ENCODE measurements at regions not wholly inside any gene's neighbourhood (a gene's known extent, or its start where the extent isn't known, plus 50 kb on each side); places are given as distances from the start of the nearest gene placed in this dataset.
A peak's percentile ranks its signal among the peaks of the same experiment; 100 is the strongest.

DNA sequence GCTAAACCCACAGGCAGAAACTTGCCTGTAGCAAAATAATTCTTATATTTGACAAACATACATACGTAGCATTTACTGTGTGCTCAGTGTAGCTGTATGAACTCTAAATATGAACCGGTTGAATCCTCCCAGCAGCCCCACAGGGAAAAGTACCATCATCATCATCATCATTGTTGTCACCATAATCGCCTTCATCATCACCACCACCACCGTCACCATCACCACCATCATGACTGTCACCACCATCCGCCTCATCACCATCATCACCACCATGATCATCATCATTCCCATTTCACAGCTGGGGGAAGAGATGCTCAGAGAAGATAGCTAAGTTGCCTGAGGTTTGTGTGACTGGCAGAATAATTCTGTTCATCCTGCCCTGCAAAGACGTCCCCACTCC is 81.7 kb downstream of the IRF8 start:
- Mint-ChIP-seq H3K4me3 (no peak overlapping the region), H3K36me3 (no peaks in the 10 kb centered on the region), H3K4me1 (peaks cover 37% of the 10 kb centered on the region), H3K9me3 (no peaks in the 10 kb centered on the region), H3K27me3 (ENCODE audit: insufficient read depth, low read depth) (peaks cover 23% of the 10 kb centered on the region), H3K27ac (no peak overlapping the region)
- H3K27ac ChIP-seq: no peak overlapping the region
- H3K79me2 ChIP-seq (ENCODE audit: low read depth): no peaks in the 10 kb centered on the region
- H2AFZ ChIP-seq (replicated peaks): no peak overlapping the region
- H3K4me1 ChIP-seq: no peaks in the 10 kb centered on the region
- no peaks in the 10 kb centered on the region for H4K20me1 ChIP-seq (ENCODE audit: low read depth)
- H3K4me3 ChIP-seq: no peak overlapping the region
- H3K36me3 ChIP-seq: no peaks in the 10 kb centered on the region
- DNase-seq (ENCODE audit: low spot score): no peak
- no peaks in the 10 kb centered on the region for H3F3A ChIP-seq (ENCODE audit: low read depth)
- no peak overlapping the region for H3K9ac ChIP-seq
- H3K9me3 ChIP-seq (ENCODE audit: low read depth): no peaks in the 10 kb centered on the region
- no peaks in the 10 kb centered on the region for H3K27me3 ChIP-seq
- no peak for TF ChIP-seq EZH2 (IDR thresholded peaks at IDR 0.05)
- TF ChIP-seq EZH2phosphoT487 (IDR thresholded peaks at IDR 0.05): no peak
- TF ChIP-seq, protein P1, sequence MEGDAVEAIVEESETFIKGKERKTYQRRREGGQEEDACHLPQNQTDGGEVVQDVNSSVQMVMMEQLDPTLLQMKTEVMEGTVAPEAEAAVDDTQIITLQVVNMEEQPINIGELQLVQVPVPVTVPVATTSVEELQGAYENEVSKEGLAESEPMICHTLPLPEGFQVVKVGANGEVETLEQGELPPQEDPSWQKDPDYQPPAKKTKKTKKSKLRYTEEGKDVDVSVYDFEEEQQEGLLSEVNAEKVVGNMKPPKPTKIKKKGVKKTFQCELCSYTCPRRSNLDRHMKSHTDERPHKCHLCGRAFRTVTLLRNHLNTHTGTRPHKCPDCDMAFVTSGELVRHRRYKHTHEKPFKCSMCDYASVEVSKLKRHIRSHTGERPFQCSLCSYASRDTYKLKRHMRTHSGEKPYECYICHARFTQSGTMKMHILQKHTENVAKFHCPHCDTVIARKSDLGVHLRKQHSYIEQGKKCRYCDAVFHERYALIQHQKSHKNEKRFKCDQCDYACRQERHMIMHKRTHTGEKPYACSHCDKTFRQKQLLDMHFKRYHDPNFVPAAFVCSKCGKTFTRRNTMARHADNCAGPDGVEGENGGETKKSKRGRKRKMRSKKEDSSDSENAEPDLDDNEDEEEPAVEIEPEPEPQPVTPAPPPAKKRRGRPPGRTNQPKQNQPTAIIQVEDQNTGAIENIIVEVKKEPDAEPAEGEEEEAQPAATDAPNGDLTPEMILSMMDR (IDR thresholded peaks at IDR 0.05): no peak
- no peak overlapping the region for H3K4me2 ChIP-seq

DNA sequence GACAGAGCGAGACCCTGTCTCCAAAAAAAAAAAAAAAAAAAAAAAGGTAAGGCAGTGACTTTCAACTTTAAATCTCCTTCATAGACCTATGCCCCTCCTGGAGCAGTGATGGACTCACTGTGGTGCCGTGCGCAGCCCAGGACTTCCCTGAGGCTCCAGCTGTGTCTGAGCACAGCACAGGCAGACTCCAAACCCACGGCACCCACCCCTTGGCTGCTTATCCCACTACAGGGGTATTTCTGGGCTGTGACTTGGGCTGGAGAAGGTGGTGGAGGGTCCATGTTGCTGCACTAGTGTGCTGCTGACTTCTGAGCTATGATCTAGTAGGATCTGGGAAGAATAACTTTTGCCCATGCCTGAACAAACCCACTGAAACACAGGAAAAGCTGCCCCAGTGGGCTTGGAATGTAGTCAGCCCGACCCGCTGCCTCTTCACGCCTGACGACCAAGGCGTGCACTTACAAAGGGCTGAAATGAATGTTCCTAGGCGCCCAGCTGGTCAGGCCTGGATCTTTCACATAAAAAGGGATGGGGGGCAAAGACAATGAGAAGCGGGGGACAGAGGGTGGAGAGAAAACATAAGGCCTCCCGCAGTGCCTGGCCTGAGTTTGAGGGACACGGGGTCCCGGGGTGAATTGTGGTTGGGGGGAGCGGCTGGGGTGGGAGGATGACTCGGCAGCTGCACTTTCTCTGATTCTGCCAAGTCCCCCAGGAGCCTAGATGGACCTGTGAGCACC is 83.0 kb downstream of the IRF8 start:
- H3K36me3 Mint-ChIP-seq: no peaks in the 10 kb centered on the region
- no peaks in the 10 kb centered on the region for H3K79me2 ChIP-seq (ENCODE audit: low read depth)
- TF ChIP-seq EZH2phosphoT487 (IDR thresholded peaks at IDR 0.05): no peak
- TF ChIP-seq, protein P1 (IDR thresholded peaks at IDR 0.05): no peak
- TF ChIP-seq EZH2 (IDR thresholded peaks at IDR 0.05): no peak
- no peaks in the 10 kb centered on the region for H3K27me3 ChIP-seq
- H3K36me3 ChIP-seq: no peaks in the 10 kb centered on the region
- H3F3A ChIP-seq (ENCODE audit: low read depth): no peaks in the 10 kb centered on the region
- DNase-seq (ENCODE audit: low spot score): peak; percentile 34
- H3K27ac Mint-ChIP-seq: peak overlapping the region; percentile 90
- no peak overlapping the region for H3K4me2 ChIP-seq
- H3K9me3 ChIP-seq (ENCODE audit: low read depth): no peaks in the 10 kb centered on the region
- H3K9me3 Mint-ChIP-seq: no peaks in the 10 kb centered on the region
- no peak overlapping the region for H3K4me3 ChIP-seq
- no peak overlapping the region for H3K4me3 Mint-ChIP-seq
- H3K27me3 Mint-ChIP-seq (ENCODE audit: insufficient read depth, low read depth): peaks cover 21% of the 10 kb centered on the region
- H3K9ac ChIP-seq: no peak overlapping the region
- no peaks in the 10 kb centered on the region for H3K4me1 ChIP-seq
- no peak overlapping the region for H2AFZ ChIP-seq (replicated peaks)
- peaks cover 40% of the 10 kb centered on the region for H3K4me1 Mint-ChIP-seq
- H3K27ac ChIP-seq: no peak overlapping the region
- H4K20me1 ChIP-seq (ENCODE audit: low read depth): no peaks in the 10 kb centered on the region

DNA sequence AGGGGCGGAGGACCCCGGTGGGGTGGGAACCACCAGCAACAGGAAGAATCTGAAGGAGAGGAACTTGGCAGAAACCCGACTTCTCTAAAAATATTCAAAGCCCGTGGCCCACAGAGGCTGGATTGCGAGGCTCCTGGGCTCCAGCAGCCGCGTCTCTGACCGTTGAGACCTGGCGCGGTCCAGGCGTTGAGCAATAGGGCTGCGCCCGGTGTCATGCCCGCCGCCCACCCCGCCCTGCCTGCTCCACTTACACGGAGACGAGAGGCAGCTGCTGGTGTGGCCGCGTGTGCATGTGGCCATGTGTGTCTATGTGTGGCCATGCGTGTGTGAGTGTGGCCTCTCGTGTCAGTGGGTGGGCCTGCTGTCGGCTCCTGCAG is 83.6 kb downstream of the IRF8 start:
- Mint-ChIP-seq H3K27me3 (ENCODE audit: insufficient read depth, low read depth) (peaks cover 17% of the 10 kb centered on the region), H3K27ac (no peak overlapping the region), H3K4me3 (no peak overlapping the region), H3K4me1 (peaks cover 40% of the 10 kb centered on the region), H3K9me3 (no peaks in the 10 kb centered on the region), H3K36me3 (no peaks in the 10 kb centered on the region)
- H3K4me2 ChIP-seq: no peak overlapping the region
- no peaks in the 10 kb centered on the region for H3K9me3 ChIP-seq (ENCODE audit: low read depth)
- H4K20me1 ChIP-seq (ENCODE audit: low read depth): no peaks in the 10 kb centered on the region
- no peaks in the 10 kb centered on the region for H3K27me3 ChIP-seq
- H3K4me1 ChIP-seq: no peaks in the 10 kb centered on the region
- H3K36me3 ChIP-seq: no peaks in the 10 kb centered on the region
- no peaks in the 10 kb centered on the region for H3F3A ChIP-seq (ENCODE audit: low read depth)
- no peak overlapping the region for H3K9ac ChIP-seq
- H3K4me3 ChIP-seq: no peak overlapping the region
- no peak for DNase-seq (ENCODE audit: low spot score)
- TF ChIP-seq EZH2 (IDR thresholded peaks at IDR 0.05) (no peak), EZH2phosphoT487 (IDR thresholded peaks at IDR 0.05) (no peak)
- TF ChIP-seq, protein P1 (IDR thresholded peaks at IDR 0.05): no peak
- H2AFZ ChIP-seq (replicated peaks): no peak overlapping the region
- H3K79me2 ChIP-seq (ENCODE audit: low read depth): no peaks in the 10 kb centered on the region
- H3K27ac ChIP-seq: no peak overlapping the region

All from neural progenitor cell (in vitro differentiated cells).